UCSD-AML1 (cell line): ENCODE measurements at regions not wholly inside any gene's neighbourhood (a gene's known extent, or its start where the extent isn't known, plus 50 kb on each side); places are given as distances from the start of the nearest gene placed in this dataset.
A peak's percentile ranks its signal among the peaks of the same experiment; 100 is the strongest.
"Not testable (repeated sequence)": the region's sequence is repeated elsewhere in the genome, so short reads cannot be mapped to it uniquely, and the experiment has no call there.

ENCODE experiments used
- DNase-seq: peaks from one replicate; lab custom pipeline; 2025; ENCODE audit not compliant: unreplicated experiment; lab: John Stamatoyannopoulos, UW

DNA sequence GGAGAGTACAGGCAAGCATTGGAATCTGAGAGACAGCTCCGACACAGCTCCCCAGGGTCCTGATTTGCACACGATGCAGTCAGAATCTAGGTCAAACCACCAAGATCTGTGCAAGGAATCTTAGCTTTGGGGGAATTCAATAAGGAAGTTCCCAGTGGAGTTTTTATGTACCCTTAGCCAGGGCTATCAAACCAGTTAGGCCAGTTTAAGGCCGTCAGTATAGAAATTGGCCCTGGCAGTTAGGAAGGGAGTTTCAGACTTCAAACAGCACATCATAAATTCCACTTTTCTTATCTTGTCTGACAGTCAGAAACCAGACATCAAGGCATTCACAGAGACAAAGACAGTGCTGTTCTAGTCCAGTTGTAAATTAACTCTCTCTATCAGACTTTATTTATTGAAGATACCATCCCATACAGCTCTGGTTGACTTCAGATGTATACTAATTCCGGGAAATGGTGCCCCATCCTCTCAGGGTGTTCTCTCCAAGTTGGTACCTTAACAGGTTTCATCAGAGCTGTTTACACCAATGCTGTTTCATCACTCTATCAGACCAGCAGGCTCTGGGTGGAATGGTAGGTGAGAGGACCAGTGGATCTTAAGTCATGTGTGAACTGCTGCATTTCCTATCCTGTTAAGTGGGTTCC, 157.5 kb upstream of the ATF7IP start:
- no peak for DNase-seq

DNA sequence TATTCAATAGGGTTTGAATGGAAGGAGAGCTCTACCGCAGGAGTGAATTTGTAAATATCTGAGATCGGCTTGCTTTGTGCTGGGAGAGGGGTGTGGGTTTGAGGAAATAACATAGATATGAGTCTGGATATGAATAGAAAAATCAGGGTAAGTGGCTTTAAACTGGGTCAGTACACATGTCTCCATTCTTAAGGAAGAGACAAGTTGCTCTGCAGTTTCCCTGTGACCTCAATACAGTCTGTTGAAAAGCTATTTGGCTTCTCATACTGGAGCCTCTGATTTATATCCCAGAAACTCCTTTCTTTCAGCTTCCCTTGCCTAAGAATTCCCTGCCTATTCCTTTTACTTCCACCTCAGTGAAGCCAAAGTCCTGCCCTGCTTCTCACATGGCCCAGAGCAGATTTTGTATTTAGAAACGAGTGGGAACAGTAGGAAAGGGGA, 153.5 kb upstream of the ATF7IP start:
- DNase-seq = no peak

DNA sequence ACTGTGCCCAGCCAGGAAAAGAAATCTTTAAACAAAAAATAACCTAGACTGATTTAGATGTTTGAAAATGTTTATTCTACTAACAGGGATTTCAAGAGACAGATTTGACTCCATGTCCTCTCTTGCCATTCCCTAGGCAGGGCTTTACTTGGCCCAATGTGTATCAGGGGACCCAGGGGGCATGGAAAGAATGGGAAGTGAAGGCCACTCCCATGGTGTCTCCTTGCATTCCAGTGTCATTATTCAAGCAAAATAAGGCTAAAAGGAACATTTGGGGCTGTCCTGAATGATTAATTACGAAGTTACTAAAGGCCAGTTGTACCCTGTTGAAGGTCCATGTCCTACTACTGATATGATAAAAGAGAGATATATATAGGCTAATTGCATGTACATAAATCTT, 151.9 kb upstream of the ATF7IP start:
- DNase-seq = no peak

DNA sequence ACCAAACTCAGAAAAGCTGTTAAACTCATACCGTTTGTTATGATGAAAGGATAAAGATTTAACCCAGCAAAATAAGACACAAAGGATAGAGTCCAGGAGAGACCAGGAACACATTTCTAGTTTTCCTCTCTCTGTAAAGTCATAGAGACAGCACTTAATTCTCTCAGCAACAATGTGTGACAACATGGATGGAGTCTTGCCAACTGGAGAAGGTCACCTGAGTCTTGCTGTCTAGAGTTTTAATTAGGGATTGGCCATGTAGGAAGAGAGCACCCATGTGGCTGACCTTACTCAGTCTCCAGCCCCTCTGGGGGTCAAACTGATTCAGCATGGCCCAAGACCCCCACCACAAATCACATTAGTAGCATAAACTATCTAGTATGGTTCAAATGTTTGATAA, 151.0 kb upstream of the ATF7IP start:
- no peak for DNase-seq

DNA sequence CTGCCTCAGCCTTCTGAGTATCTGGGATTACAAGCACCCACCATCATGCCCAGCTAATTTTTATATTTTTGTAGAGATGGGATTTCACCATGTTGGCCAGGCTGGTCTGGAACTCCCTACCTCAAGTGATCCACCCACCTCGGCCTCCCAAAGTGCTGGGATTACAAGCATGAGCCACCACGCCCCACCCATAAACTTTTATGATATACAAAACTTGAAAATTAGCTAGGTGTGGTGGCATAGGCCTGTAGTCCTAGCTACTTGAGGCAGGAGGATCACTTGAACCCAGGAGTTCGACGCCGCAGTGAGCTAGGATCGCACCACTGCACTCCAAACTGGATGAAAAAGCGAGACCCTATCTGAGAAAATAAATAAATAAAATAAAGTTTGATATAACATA, 149.5 kb upstream of the ATF7IP start:
- DNase-seq = not testable (repeated sequence)

DNA sequence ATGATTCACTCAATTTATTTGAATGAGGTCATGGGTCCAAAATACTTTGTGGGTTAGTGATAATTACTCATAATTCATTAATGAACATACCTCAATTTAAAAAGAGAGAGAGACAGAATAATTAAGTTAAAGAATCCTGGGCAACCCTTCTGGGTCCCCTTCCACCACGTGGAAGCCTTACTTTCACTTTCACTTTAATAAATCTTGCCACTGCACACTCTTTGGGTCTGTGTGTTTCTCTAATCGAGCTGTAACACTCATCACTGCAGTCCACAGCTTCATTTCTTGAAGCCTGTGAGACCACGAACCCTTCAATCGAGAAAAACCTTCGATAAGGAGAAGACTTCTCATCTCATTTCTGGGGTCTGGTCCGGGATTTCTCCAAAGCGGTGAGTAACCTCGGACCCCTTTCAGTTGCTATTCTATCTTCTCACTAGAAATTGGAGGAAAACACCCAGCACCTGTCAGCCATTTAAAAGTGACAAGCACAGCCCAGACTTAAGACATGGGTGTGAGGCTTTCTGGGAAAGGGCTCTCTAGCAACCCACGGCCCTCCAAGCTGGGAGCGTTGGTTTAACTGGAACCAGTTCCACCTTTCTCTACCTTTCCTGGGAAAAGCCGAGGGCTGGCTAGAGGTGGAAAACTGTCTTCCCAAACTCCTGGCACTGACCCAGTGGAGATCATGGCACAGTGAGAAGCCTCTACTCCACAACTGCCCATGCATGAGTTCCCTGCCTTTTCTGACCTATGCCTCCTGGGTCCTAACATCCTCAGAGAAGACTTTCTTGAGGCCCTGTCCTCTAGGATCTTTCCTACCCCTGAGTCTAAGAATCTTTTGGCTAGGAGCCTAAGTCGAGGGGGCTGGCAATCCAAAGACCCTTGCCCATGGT, 148.8 kb upstream of the ATF7IP start:
- DNase-seq = no peak

DNA sequence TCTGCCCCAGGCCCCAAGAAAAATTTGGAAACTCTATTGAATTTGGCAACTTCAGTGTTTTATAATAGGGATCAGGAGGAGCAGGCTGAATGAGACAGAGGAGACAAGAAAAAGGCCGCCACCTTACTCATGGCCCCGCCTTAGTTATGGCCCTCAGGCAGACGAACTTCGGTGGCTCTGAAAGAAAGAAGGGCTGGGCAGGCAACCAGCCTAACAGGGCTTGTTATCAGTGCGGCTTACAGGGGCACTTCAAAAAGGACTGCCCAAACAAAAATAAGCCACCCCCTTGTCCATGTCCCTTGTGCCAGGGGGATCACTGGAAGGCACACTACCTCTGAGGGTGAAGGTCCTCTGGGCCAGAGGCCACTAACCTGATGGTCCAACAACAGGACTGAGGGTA, 146.3 kb upstream of the ATF7IP start:
- DNase-seq = no peak

DNA sequence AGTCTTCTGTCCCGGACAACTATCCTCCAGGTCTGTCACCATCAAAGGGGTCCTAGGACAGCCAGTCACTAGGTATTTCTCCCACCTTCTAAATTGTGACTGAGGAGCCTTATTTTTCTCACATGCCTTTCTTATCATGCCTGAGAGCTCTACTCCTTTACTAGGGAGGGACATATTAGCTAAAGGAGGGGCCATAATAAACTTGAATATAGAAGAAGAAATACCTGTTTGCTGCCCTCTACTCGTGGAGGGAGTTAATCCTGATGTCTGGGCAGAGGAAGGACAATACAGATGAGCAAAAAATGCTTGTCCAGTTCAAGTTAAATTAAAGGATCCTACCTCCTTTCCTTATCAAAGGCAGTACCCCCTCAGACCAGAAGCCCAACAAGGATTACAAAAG, 145.8 kb upstream of the ATF7IP start:
- not testable (repeated sequence) for DNase-seq

DNA sequence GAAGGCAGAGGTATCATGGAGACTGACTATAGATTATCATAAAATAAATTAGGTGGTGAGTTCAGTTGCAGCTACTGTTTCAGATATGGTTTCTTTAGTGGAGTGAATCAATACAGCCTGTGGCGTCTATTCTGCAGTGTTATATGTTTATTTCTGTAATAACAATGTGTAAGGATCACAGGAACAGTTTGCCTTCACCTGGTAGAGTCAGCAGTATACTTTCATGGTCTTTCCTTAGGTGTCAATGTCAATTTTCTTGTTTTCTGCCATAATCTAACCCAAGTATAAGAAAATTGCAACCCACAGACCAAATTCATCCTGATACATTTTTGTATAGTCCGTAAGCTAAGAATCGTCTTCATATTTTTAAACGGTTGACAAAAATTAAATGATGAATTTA, 140.4 kb upstream of the ATF7IP start:
- DNase-seq = no peak

DNA sequence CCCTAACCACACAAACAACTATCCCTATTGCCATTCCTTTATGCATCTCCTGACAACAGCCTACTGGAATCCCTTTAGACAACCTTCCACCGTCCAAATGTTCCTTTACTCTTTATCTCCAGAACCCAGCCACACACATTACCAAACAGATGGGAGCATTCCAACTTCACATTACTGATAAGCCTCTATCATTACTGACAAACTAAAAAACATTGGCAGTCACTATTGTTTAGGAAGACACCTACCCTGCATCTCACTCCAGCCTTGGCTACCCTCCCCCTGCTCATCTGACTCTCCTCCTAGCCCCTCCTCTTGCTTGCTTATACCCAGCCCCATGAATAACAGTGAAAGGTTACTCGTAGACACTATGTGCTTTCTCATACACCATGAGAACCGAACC, 130.3 kb upstream of the ATF7IP start:
- not testable (repeated sequence) for DNase-seq

DNA sequence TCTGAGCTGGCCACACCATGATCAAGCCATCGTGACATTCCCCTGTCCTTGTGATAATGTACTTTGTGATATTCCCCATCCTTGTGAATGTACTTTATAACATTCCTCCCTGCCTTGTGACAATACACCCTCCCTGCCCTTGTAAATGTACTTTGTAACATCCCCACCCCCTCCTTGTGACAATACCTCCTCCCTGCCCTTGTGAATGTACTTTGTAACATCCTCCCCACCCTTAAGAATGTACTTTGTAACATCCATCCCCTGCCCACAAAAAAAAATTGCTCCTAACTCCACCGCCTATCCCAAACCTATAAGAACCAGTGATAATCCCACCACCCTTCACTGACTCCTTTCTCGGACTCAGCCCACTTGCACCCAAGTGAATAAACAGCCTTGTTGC, 128.8 kb upstream of the ATF7IP start:
- DNase-seq = not testable (repeated sequence)

DNA sequence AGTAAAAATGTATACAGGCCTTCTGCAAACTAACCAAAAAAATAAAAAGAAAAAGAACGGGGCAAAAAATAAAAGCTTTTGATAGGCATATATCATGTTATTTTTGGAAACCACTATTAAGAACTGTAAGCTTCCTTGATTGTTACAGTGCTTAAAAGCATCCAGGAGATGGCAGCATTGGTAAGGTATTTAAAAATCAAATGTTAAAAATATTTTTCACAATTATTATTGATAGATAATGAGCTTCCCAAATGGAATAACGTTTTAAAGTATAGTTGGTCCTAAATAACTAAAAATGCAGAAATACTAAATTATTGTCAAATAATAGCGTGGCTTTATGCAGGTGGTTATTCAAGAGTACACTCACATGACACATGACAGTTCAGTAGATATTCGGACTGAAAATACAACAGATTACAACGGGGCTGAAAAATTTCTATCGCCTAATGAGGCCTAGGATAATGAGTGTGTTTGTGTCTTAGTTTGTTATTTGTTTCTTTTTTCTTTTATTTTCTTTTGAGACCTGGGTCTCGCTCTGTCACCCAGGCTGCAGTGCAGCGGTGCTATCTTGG, 127.2 kb upstream of the ATF7IP start:
- DNase-seq = no peak

DNA sequence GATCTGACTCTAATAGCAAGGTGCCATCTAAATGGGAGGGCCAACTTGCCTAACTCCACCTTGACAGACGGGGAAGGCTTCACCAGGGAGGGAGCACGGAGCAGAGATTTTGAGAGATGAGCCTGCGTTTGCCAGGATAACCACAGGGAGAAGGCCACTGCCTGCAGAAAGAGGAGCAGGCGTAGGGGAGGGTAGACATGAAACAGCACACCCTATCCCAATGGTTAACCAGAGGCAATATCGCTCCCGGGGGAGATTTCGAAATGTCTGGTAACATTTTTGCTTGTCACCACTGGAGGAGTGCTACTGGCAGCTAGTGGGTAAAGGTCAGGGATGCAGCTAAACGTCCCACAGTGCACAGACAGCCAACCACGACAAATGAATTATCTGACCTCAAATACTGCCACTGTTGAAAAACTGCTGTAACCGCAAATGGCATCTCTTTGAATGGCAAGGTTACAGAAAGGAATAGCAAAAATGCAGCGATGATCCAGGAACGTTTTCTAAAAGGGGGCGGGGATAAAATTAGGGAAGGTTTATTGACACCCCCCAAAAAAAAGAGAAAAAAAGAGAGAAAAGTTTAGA, 126.0 kb upstream of the ATF7IP start:
- DNase-seq = peak; percentile 54

DNA sequence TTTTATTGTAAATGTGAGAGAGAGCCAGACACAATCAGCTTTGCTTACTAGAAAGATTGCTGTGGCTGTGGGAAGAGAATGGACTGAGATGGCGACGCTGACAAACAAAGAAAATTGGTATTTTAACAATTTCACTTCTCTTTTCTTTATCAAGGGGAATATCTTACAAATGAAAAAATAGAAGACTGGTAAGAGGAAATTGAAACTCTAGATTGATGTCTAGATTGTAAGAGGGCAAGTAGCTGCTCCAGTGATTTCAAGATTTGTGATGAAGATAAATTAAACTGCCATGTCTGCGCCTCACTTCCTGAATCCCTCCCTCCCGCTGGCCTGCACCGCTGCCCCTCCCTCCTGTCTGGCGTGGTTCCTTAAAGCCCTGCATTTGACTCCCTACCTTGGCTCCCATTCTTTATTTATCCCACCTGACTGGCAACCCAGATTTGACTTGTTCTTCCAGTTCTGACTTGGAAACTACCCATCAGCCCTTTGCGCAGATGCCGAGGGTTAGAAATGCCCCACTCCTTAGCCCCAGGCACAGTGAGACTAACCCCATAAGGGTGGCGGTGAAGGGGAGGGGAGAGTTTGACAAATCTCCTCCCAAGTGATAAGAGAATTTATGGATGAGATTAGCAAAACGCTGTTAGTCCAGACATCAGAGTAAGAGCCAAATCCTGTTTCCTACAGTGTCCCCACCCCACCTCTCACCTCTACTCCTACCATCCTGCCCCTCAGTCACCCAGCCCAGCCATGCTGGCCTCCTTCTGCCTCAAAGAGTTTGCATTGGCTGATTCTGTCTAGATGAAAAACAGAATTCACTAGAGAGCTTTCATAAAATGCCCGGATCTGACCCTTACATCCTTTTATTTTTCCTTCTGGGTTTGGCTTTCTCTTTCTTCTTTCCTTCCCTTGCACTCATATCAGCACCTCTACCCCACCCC, 125.3 kb upstream of the ATF7IP start:
- peak; percentile 29 for DNase-seq

DNA sequence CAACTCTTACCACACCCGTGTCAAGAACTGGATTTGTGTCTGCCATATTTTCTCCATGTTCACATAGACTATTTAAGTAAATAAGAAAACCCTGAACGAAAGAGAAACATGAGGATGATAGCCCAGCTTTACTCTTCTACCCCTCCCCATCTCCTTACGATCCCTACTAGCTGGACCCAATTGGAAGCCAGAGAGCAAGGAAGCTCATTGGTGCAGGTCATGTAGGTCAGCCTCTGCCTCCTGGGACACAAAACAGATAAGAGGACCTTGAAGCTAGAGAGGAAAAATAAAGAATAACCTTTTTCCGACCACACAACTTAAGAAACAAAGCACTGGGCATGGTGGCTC, 124.6 kb upstream of the ATF7IP start:
- no peak for DNase-seq

DNA sequence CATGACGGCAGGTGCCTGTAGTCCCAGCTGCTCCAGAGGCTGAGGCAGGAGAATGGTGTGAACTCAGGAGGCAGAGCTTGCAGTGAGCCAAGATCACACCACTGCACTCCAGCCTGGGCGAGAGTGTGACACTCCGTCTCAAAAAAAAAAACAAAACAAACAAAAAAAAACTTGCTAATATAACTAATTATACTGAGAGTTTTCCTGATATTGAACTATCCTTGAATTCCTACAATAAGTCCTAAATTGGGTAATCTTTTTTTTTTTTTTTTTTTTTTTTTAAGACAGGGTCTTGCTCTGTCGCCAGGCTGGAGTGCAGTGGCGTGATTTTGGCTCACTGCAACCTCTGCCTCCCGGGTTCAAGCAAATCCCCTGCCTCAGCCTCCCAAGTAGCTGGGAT, 122.7 kb upstream of the ATF7IP start:
- not testable (repeated sequence) for DNase-seq

DNA sequence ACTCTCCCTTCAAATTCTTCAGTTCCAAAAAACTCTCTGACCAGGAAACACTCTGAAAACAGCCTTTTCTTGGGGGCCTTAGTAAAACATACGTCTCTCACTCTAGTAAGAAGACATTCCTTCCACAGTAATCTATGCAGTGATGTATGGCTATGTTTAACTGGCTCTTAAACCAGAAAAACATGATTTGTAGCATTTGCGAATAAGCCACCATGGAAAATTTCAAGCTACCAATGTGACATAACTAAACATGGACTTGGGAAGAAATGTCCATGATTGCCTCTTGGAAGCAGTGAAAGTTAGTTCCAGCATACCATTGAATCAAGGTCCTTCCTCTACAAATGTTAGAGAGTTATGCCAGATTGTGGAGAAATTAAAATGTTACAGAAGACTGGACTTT, 121.5 kb upstream of the ATF7IP start:
- DNase-seq = no peak

DNA sequence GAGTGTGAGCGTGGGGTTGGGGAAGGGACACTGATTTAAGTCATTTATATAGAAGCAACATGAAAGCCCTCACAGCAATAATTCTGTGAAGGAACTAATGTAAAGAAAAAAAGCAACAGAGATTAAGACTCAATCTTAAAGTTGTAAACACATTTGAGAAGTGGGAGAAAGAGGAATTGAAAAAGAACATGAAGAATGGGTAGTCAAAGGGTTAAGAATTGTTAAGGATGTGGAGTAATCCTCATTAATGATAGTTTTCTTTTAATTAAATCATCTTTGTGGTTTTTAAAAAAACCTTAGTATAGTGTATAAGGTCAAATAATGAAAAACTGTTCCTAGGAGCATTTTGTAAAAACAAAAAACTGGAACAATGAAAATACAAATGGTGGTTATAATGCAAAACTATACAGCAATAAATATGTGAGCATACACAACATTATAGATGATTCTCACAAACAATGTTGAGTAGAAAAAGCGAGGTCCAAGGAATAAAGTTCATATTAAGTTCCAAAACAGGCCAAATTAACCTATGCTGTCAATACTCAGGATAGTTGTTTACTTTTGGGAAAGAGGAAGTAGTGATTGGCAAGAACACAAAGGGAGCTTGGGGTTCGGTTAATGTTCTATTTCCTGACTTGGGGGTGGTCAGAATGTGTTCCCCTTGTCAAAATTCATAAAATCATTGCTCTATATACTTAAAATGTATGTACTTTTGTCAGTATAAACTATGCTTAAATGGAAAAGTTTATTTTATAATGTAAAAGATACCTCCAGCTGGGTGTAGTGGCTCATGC, 120.4 kb upstream of the ATF7IP start:
- no peak for DNase-seq

DNA sequence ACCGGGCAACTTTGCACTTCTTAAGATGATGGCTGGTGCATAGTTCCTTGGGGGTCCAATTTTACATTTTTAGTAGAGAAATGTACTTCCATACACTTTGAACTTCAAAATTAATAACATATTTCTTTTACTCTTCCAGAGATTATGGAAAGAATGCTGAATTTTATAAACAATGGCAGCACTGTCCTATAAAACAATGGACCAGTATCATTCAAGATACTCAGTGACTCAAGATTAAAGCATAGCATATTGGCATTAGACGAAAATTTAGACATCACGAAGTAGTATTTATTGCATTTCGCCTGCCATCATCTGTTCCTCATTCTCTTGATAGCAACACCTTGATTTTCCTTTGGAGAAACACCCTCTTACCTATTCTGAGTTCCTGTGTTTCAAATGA, 118.3 kb upstream of the ATF7IP start:
- DNase-seq = no peak

DNA sequence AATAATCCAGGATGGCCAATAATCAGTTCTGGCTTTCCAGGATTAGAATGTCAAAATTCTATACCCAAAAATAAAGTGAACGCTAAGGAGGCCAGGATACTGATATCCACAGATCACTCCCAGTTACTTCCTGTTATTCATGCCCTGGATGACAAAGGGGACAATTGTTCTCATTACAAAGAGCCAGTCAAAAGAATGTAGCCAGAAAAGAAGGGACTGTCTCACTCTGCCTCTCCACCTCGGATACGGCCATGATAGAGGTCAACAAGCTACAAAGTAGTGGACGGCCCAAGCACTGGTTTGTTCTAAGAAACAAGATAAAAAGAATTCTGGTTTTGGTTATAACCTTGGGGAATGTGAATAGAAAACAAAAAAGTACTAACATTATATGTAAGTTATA, 116.1 kb upstream of the ATF7IP start:
- no peak for DNase-seq
